ENCODE measurements at regions not wholly inside any gene's neighbourhood (a gene's known extent, or its start where the extent isn't known, plus 50 kb on each side); places are given as distances from the start of the nearest gene placed in this dataset.

DNA sequence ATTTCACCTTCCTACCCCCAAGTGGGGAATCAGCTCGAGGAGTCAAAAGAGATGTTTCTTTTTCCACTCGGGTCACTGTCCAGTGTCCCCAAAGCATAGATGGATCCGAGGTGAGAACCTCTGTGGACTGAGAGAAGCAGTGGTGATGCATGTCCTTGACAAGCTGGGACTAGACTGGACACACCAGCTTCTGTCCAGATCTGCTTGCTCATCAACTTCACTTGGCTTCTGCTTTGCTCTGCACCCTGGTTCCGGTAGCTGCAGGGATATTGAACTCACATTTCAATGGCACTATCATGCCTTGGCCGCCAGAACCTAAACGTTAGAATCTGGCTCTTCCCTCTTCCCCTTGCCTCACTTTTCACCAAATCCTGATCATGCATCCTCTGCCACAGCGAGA, 50.3 kb upstream of the CXCL12 start:
- no peak for ATAC-seq
- CTCF ChIA-PET, result no interaction called here
- POLR2A ChIA-PET, result no interaction called here

DNA sequence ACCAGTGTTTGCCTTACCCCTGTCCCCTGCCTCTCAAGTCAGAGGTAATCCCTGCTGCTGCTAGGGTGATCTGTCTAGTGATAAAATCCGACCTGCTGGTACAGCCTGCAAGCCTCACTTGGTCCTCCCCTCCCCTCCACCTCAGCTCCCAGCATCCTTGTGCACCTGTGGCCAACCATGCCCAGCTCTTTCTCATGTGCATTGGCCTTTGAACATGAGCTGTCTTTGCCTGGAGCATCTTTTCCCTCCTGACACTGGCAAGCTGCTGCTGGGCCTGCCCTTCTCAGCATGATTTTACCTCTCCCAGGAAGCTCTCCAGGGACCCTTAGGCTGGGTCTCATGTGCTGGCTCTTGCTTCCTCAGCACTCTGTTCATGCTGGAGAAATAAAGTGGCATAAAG, 51.3 kb upstream of the CXCL12 start:
- POLR2A ChIA-PET, result no interaction called here

More for the DNA sequence above, 50.3 kb upstream of the CXCL12 start:
- H3K27me3 Mint-ChIP-seq, result peaks cover 17% of the 10 kb centered on the region
- no peak overlapping the region for H3K4me3 Mint-ChIP-seq
- H3K36me3 Mint-ChIP-seq (ENCODE audit: low read depth), result no peaks in the 10 kb centered on the region
- peaks cover 19% of the 10 kb centered on the region for H3K9me3 Mint-ChIP-seq (ENCODE audit: low read depth)
- no peaks in the 10 kb centered on the region for H3K4me1 Mint-ChIP-seq
- H3K27ac Mint-ChIP-seq, result no peak overlapping the region
- intact Hi-C loops (cut with DNase I, micrococcal nuclease), result no loop called here
- no peak for DNase-seq

DNA sequence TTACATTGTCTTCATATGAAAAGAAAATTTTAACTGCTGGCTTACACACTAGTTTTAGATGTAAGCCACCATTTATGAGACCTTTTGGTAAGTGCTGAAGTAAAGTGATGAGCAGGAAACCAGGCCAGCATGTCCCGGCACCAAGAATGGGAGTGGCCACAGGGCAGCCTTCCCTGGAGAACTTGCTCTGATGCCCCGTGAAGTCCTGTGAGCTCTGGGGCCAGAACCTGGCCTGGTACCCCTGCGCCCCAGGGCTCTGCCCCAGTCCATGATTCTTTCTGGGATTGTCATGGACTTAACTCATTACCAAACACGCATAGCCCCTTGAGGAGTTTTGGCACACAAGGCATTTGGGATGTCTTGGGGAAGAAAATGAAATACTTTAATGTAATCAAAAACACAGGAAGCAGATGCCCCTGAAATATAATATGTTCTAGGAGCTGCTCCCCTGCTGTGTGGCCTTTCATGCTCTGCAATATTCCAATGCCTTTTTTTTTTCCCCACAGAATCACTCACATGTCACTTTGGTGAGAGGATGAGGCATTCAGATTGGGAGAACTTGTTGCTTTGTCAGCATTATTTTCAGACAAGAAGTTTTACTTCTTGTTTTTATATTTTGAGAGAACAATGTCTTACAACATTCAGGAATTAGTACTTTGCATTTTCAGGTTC, 53.1 kb upstream of the CXCL12 start:
- DNase-seq (no peak), ATAC-seq (no peak)
- no peak overlapping the region for H3K4me3 Mint-ChIP-seq
- no peaks in the 10 kb centered on the region for H3K4me1 Mint-ChIP-seq
- no peaks in the 10 kb centered on the region for H3K36me3 Mint-ChIP-seq (ENCODE audit: low read depth)
- POLR2A ChIA-PET, result no interaction called here
- H3K27ac Mint-ChIP-seq, result no peak overlapping the region
- peaks cover 13% of the 10 kb centered on the region for H3K9me3 Mint-ChIP-seq (ENCODE audit: low read depth)
- intact Hi-C loops (cut with DNase I, micrococcal nuclease), result no loop called here
- CTCF ChIA-PET, result no interaction called here
- peaks cover 13% of the 10 kb centered on the region for H3K27me3 Mint-ChIP-seq

More for the DNA sequence above, 51.3 kb upstream of the CXCL12 start:
- intact Hi-C loops (cut with DNase I, micrococcal nuclease), result no loop called here
- H3K4me3 Mint-ChIP-seq, result no peak overlapping the region
- ATAC-seq (no peak), DNase-seq (no peak)
- CTCF ChIA-PET, result interaction anchor here (0.7 kb wide), 1 partner anchor 472 kb away, joined by 3 read pairs; no protein-coding TSS in a partner anchor
- no peaks in the 10 kb centered on the region for H3K36me3 Mint-ChIP-seq (ENCODE audit: low read depth)
- H3K4me1 Mint-ChIP-seq, result no peaks in the 10 kb centered on the region
- H3K9me3 Mint-ChIP-seq (ENCODE audit: low read depth), result peaks cover 15% of the 10 kb centered on the region
- H3K27ac Mint-ChIP-seq, result no peak overlapping the region
- peaks cover 13% of the 10 kb centered on the region for H3K27me3 Mint-ChIP-seq

DNA sequence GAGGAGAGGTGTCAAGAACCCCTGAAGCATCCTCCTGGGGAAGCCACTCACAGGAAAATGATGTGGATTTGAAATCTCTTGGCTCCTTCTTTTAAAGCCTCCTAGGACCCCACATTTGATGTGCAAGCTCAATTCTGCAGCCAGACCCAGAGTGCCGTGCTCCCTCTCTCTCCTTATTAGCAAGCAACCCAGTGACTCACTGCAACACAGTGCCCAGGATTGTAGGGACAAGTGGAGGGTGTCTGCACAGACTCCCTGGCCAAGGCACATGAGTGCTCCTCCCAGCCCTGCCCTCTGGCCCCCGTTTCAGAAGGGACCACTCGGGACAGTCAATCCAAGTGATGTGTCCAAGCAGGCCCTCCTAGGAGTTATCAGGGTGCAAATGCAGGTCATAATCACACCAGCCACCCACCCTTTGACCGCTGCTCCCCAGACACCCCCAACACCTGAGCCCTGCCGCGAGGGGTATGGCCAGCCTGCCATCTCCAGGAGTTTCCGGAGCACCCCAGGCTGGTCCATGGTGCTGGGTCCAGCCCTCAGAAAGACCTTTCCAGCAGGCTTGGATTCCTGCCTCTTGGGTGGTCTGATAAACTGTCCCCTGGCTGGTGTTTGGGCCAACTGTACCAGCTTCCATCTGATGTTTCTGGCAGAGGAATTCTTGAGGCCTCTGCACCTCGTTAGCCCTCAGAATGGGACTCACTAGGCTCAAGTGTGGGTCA, 54.5 kb upstream of the CXCL12 start:
- ATAC-seq (no peak), DNase-seq (no peak)
- Mint-ChIP-seq H3K27me3 (peaks cover 13% of the 10 kb centered on the region), H3K9me3 (ENCODE audit: low read depth) (peaks cover 6% of the 10 kb centered on the region), H3K36me3 (ENCODE audit: low read depth) (no peaks in the 10 kb centered on the region), H3K4me1 (no peaks in the 10 kb centered on the region), H3K27ac (no peak overlapping the region), H3K4me3 (no peak overlapping the region)
- intact Hi-C loops (cut with DNase I, micrococcal nuclease), result no loop called here
- ChIA-PET CTCF (interaction anchor here (0.6 kb wide), 1 partner anchor 72 kb away, joined by 3 read pairs; no protein-coding TSS in a partner anchor), POLR2A (no interaction called here)

DNA sequence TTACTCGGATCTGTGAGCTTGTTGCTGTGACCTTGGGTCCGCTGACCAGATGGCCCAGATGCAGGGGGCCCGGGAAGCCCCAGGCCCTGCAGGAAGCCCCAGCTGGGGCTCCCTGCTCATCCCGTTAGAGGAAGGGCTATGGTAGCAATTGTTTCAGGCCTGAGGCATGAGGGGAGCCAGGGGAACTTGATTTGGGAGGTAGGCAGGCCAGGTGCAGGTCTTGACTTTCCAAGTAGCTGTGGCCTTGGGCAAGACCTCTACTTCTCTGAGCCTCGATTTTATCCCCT, 55.0 kb upstream of the CXCL12 start:
- DNase-seq (no peak), ATAC-seq (no peak)
- no peaks in the 10 kb centered on the region for H3K36me3 Mint-ChIP-seq (ENCODE audit: low read depth)
- H3K4me3 Mint-ChIP-seq, result no peak overlapping the region
- peaks cover 13% of the 10 kb centered on the region for H3K27me3 Mint-ChIP-seq
- H3K9me3 Mint-ChIP-seq (ENCODE audit: low read depth), result peaks cover 7% of the 10 kb centered on the region
- no peaks in the 10 kb centered on the region for H3K4me1 Mint-ChIP-seq
- H3K27ac Mint-ChIP-seq, result no peak overlapping the region
- intact Hi-C loops (cut with DNase I, micrococcal nuclease), result no loop called here
- CTCF ChIA-PET, result no interaction called here
- POLR2A ChIA-PET, result no interaction called here

DNA sequence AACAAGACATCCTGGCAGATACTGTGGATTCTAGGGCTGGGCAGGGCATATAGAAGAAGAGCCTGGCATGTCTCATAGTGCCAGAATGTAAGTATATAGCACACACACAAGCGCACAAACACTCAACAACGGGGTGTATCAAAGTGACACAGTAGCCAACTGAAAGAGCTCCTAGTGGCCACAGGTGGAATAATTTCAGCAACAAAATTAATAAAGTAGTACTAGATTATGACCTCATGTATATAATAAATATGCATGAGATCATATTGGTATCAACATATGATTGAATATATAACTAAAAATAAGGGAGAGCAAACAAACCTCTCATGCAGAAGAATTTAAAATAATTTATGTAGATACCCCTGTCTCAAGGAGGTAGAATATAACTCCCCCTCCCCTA, 72.4 kb upstream of the CXCL12 start:
- POLR2A ChIA-PET, result no interaction called here

DNA sequence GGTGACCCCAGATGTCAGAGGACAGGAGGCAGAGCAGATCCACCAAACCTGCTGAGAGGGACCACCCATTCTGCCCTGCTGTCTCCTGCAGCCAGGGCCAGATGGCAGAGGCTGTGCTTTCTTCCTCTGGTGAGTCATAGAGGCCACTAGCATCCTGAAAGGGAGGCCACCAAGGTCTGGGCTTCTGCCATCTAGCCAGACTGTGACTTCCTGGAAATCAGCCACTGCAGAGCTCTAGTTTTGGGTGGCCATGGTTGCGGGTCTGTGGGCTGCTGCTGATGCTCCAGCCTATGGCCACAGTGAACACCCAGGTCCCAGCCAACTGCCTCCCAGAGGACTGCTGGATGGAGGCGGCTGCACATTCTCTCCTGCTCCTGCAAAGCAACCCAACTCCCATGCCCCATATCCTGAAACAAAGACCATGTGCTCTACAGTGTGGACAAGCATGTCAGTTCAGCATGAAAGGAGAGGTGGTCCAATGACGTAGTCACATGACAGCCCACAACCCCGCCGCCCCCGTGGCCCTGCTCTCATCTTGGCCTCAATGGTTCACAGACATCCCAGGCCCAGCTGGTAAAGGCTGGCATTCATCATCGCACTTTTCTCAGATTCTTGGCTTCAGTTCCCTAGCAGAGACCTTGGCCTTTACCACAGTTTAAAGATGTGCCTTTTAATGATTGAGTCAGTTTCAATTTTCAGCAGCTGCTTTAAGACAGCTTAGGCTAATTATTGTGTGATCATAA, 73.9 kb upstream of the CXCL12 start:
- CTCF ChIA-PET, result no interaction called here
- ATAC-seq (no peak), DNase-seq (no peak)
- Mint-ChIP-seq H3K27ac (no peak overlapping the region), H3K4me3 (no peak overlapping the region), H3K36me3 (ENCODE audit: low read depth) (no peaks in the 10 kb centered on the region), H3K27me3 (peaks cover 5% of the 10 kb centered on the region), H3K9me3 (ENCODE audit: low read depth) (no peaks in the 10 kb centered on the region), H3K4me1 (no peaks in the 10 kb centered on the region)
- POLR2A ChIA-PET, result no interaction called here
- intact Hi-C loops (cut with DNase I, micrococcal nuclease), result no loop called here

More for the DNA sequence above, 72.4 kb upstream of the CXCL12 start:
- ATAC-seq (no peak), DNase-seq (no peak)
- Mint-ChIP-seq H3K27ac (no peak overlapping the region), H3K9me3 (ENCODE audit: low read depth) (peaks cover 2% of the 10 kb centered on the region), H3K4me3 (no peak overlapping the region), H3K4me1 (no peaks in the 10 kb centered on the region), H3K36me3 (ENCODE audit: low read depth) (no peaks in the 10 kb centered on the region), H3K27me3 (peaks cover 7% of the 10 kb centered on the region)
- intact Hi-C loops (cut with DNase I, micrococcal nuclease), result no loop called here
- CTCF ChIA-PET, result interaction anchor here (0.7 kb wide), 2 partner anchors 55 to 783 kb away, joined by 3 read pairs; no protein-coding TSS in a partner anchor

DNA sequence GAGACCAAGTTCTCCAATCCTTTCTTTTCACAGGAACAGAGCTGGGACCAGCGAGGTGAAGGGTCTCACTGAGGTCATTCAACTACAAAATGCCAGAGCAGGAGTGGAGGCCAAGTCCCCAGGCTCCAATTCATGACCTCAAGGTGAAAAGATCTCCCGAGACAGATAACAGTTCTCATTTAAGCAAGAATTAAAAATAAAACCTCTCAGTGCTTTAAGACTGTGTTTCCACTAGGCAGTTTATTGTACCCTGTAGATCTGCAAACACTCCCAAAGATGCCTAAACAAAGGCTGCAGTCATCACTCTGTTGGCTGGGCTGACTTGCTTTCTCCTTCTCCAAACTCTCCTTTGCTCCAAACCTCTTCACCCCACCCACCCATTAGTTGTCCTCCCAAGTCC, 74.8 kb upstream of the CXCL12 start:
- ChIA-PET POLR2A (no interaction called here), CTCF (interaction anchor here (0.8 kb wide), 1 partner anchor 116 kb away, joined by 3 read pairs; no protein-coding TSS in a partner anchor)
- ATAC-seq, result no peak
- no peak overlapping the region for H3K27ac Mint-ChIP-seq
- intact Hi-C loops (cut with DNase I, micrococcal nuclease), result no loop called here
- no peaks in the 10 kb centered on the region for H3K36me3 Mint-ChIP-seq (ENCODE audit: low read depth)
- no peak for DNase-seq
- no peak overlapping the region for H3K4me3 Mint-ChIP-seq
- no peaks in the 10 kb centered on the region for H3K9me3 Mint-ChIP-seq (ENCODE audit: low read depth)
- no peaks in the 10 kb centered on the region for H3K4me1 Mint-ChIP-seq
- peaks cover 5% of the 10 kb centered on the region for H3K27me3 Mint-ChIP-seq

DNA sequence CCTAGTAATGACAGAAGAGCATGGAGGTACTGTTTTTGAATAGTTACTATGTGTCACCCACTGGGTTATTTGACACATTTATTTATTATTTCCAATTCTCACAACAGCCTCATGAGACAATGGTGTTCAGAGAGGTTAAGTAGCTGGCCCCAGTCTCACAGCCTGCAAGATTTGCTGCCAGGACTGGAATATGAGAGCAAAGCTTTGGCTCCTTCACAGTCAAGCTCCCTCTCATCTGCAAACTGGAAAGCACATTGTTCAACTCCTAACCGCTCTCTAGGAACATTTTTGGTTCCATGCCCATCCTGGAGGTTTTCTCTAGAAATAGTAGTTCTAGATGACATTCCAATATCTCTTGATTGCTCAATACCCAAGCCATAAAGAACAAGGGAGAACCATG, 75.5 kb upstream of the CXCL12 start:
- Mint-ChIP-seq H3K36me3 (ENCODE audit: low read depth) (no peaks in the 10 kb centered on the region), H3K4me3 (no peak overlapping the region), H3K9me3 (ENCODE audit: low read depth) (no peaks in the 10 kb centered on the region), H3K4me1 (no peaks in the 10 kb centered on the region), H3K27me3 (peaks cover 5% of the 10 kb centered on the region), H3K27ac (no peak overlapping the region)
- DNase-seq (no peak), ATAC-seq (no peak)
- POLR2A ChIA-PET, result no interaction called here
- CTCF ChIA-PET, result no interaction called here
- intact Hi-C loops (cut with DNase I, micrococcal nuclease), result no loop called here

DNA sequence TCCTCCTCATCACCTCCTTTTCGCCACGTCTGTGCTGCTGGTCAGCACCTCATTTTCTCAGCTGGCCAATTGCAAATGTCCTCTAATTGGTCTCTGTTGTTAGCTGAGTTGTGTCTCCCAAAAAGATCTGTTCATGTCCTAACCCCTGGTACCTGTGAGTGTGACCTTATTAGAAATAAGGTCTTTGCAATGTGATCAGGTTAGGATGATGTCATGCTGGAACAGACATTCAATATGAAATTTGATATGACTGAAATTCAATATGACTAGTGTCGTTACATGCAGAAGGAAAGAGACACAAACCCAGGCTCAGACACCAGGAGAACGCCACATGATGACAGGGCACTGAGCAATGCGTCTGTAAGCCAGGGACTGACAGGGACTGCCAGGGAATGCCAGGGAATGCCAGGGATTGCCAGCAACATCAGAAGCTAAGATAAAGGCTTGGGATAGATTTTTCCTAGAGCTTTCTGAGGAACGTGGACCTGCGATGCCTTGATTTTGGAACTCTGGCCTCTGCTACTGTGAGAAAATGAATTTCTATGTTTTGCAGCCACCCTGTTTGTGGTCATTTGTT, 77.5 kb upstream of the CXCL12 start:
- DNase-seq (no peak), ATAC-seq (no peak)
- Mint-ChIP-seq H3K27ac (no peak overlapping the region), H3K9me3 (ENCODE audit: low read depth) (no peaks in the 10 kb centered on the region), H3K27me3 (peaks cover 9% of the 10 kb centered on the region), H3K4me1 (no peaks in the 10 kb centered on the region), H3K36me3 (ENCODE audit: low read depth) (no peaks in the 10 kb centered on the region), H3K4me3 (no peak overlapping the region)
- POLR2A ChIA-PET, result no interaction called here
- CTCF ChIA-PET, result interaction anchor here (0.6 kb wide), 1 partner anchor 103 kb away, joined by 3 read pairs; no protein-coding TSS in a partner anchor
- intact Hi-C loops (cut with DNase I, micrococcal nuclease), result no loop called here

DNA sequence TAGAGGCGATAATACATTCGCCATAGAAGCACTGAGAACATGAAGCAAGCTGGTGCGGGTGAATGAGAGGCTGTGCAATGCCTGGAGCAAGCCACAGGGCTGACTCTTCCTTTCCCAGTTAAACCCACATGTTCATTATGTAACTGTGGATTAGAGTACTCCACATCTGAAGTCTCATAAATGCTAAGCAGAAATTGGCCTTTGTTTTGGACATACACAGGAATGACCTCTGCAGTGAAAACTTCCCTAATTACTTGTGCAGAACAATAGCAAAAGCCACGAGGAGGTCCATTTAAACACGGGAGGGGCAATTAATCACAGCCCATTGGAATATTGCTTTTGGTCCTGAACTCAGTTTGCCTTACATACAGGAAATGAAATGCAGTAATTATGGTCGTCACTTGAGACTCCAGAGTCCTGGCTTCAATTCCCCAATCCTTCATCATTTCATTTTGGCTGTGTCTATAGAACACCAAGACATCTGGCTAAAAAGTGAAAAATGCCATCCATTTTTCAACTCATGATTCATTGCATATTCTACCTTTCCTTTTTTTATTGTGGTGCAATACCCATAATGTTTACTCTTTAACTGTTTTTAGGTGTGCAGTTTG, 78.7 kb upstream of the CXCL12 start:
- ChIA-PET POLR2A (no interaction called here), CTCF (no interaction called here)
- no peaks in the 10 kb centered on the region for H3K9me3 Mint-ChIP-seq (ENCODE audit: low read depth)
- H3K27me3 Mint-ChIP-seq, result peaks cover 11% of the 10 kb centered on the region
- ATAC-seq, result no peak
- H3K4me3 Mint-ChIP-seq, result no peak overlapping the region
- no peaks in the 10 kb centered on the region for H3K4me1 Mint-ChIP-seq
- no peak overlapping the region for H3K27ac Mint-ChIP-seq
- intact Hi-C loops (cut with DNase I, micrococcal nuclease), result no loop called here
- no peaks in the 10 kb centered on the region for H3K36me3 Mint-ChIP-seq (ENCODE audit: low read depth)
- DNase-seq, result no peak
